ENCODE measurements at regions not wholly inside any gene's neighbourhood (a gene's known extent, or its start where the extent isn't known, plus 50 kb on each side); places are given as distances from the start of the nearest gene placed in this dataset.

- TF ChIP-seq HOXB13 (CRISPR knock-in tag; IDR thresholded peaks at IDR 0.05; ENCODE audit: low read depth) (no peak), MAFK (IDR thresholded peaks at IDR 0.05; ENCODE audit: partially characterized antibody) (no peak), CEBPB (IDR thresholded peaks at IDR 0.05) (no peak), EHMT2 (IDR thresholded peaks at IDR 0.05; ENCODE audit: low read depth) (no peak), PHF8 (IDR thresholded peaks at IDR 0.05; ENCODE audit: borderline replicate concordance, low read depth) (no peak), FOSL2 (IDR thresholded peaks at IDR 0.05) (no peak), FOSL2 (CRISPR knock-in tag; IDR thresholded peaks at IDR 0.05) (no peak)
Measured at GRCh38 chr9:130780415-130780814, 54.6 kb upstream of the ABL1 start (continued).

GRCh38 chr9:130780865-130781504 is 54.1 kb upstream of the ABL1 start:
- CTCF ChIA-PET, result interaction anchor here (0.6 to 1.0 kb wide), 5 partner anchors 9 to 265 kb away, joined by 3 to 6 read pairs (median 3); no protein-coding TSS in a partner anchor
- no peak for TF ChIP-seq EHMT2 (IDR thresholded peaks at IDR 0.05; ENCODE audit: low read depth)
- peak; percentile 63; the same call in 1 of the 2 replicates for TF ChIP-seq JUNB (IDR thresholded peaks at IDR 0.05)
- no peak for TF ChIP-seq NR3C1 (IDR thresholded peaks at IDR 0.05)
- TF ChIP-seq MAX (IDR thresholded peaks at IDR 0.05), result peak; percentile 47
- TF ChIP-seq RFX5 (IDR thresholded peaks at IDR 0.05), result 0 out of 2 replicates have a peak, but pooled peaks have one; percentile 9
- TF ChIP-seq EP300 (IDR thresholded peaks at IDR 0.05), result peak in 1 of 2 experiments; percentile 43; a peak in 1 of 5 replicates
- no peak for TF ChIP-seq NPAS2 (CRISPR knock-in tag; IDR thresholded peaks at IDR 0.05; ENCODE audit: borderline replicate concordance)
- TF ChIP-seq BCL3 (IDR thresholded peaks at IDR 0.05), result 0 out of 3 replicates have a peak, but pooled peaks have one; percentile 49
- TF ChIP-seq FOSL2 (IDR thresholded peaks at IDR 0.05), result peak; percentile 63
- TF ChIP-seq FOSL2 (CRISPR knock-in tag; IDR thresholded peaks at IDR 0.05), result peak; percentile 91
- TF ChIP-seq CEBPB (IDR thresholded peaks at IDR 0.05), result peak; percentile 57 to 86; a peak in 3 of 4 replicates
- peak; percentile 50 to 66; a peak in 3 of 5 replicates for TF ChIP-seq JUN (IDR thresholded peaks at IDR 0.05)
- POLR2A ChIA-PET, result interaction anchor here (1.0 kb wide), 1 partner anchor 53 kb away, joined by 4 read pairs; no protein-coding TSS in a partner anchor
- peak overlapping the region; percentile 84 to 88 for H3K27ac ChIP-seq
- FAIRE-seq, result no peak
- peak; percentile 96 to 97 for ATAC-seq
- peak overlapping the region; percentile 18; the same call in 2 of the 3 replicates for H3K4me3 ChIP-seq
- peak; percentile 62 to 88 for DNase-seq (ENCODE audit: low read depth in 1 of 2, low spot score in 1 of 2)
- 0 out of 3 replicates have a peak, but pooled peaks cover 1% of the 10 kb centered on the region for H3K9me3 ChIP-seq
- H3K4me2 ChIP-seq, result peak overlapping the region; percentile 73
- 3% methylated on average over 9 of the region's 9 CpGs for WGBS (ENCODE audit: missing lambda C conversion rate)
- H3K4me1 ChIP-seq, result peaks cover 50% of the 10 kb centered on the region

GRCh38 chr9:130781569-130781968 is 53.5 kb upstream of the ABL1 start:
- FAIRE-seq, result no peak
- Histone ChIP-seq H3K27ac (peak overlapping the region; percentile 84 to 88), H3K4me1 (peaks cover 50% of the 10 kb centered on the region), H3K4me2 (peak overlapping the region; percentile 73), H3K9me3 (no peaks in the 10 kb centered on the region), H3K4me3 (peak overlapping the region; percentile 18; the same call in 2 of the 3 replicates)
- ATAC-seq, result no peak
- no peak for TF ChIP-seq TFCP2L1 (CRISPR knock-in tag; IDR thresholded peaks at IDR 0.05)
- TF ChIP-seq HMGXB4 (CRISPR knock-in tag; IDR thresholded peaks at IDR 0.05; ENCODE audit: borderline replicate concordance), result no peak
- TF ChIP-seq RAD21 (conservative IDR thresholded peaks at IDR 0.05 in 1 of 2, IDR thresholded peaks at IDR 0.05 in 1 of 2), result no peak
- TF ChIP-seq CEBPB (IDR thresholded peaks at IDR 0.05), result no peak
- no peak for TF ChIP-seq HOXA7 (CRISPR knock-in tag; IDR thresholded peaks at IDR 0.05)
- TF ChIP-seq KDM1A (IDR thresholded peaks at IDR 0.05; ENCODE audit: low read depth), result no peak
- no peak for TF ChIP-seq ELK1 (IDR thresholded peaks at IDR 0.05; ENCODE audit: low read depth, low read length)
- TF ChIP-seq EHMT2 (IDR thresholded peaks at IDR 0.05; ENCODE audit: low read depth), result no peak
- no peak for TF ChIP-seq HEYL (CRISPR knock-in tag; IDR thresholded peaks at IDR 0.05)
- TF ChIP-seq JUNB (IDR thresholded peaks at IDR 0.05), result no peak
- TF ChIP-seq SMC3 (IDR thresholded peaks at IDR 0.05), result no peak
- TF ChIP-seq CBX2 (IDR thresholded peaks at IDR 0.05; ENCODE audit: borderline replicate concordance, low read depth), result no peak
- TF ChIP-seq RNF2 (IDR thresholded peaks at IDR 0.05; ENCODE audit: borderline replicate concordance, low read depth), result no peak
- no peak for TF ChIP-seq POLR2A (IDR thresholded peaks at IDR 0.05; ENCODE audit: low read length)
- TF ChIP-seq CTCF (IDR thresholded peaks at IDR 0.05), result no peak
- POLR2A ChIA-PET, result interaction anchor here (1.0 kb wide), 1 partner anchor 53 kb away, joined by 4 read pairs; no protein-coding TSS in a partner anchor
- WGBS (ENCODE audit: missing lambda C conversion rate), result 95% methylated on average over 1 of the region's 1 CpG
- no peak for DNase-seq (ENCODE audit: low read depth in 1 of 2, low spot score in 1 of 2)
- CTCF ChIA-PET, result interaction anchor here (0.6 to 1.0 kb wide), 3 partner anchors 10 to 266 kb away, joined by 3 to 4 read pairs (median 3); no protein-coding TSS in a partner anchor
